SKM-1 (cell line): ENCODE measurements at regions not wholly inside any gene's neighbourhood (a gene's known extent, or its start where the extent isn't known, plus 50 kb on each side); places are given as distances from the start of the nearest gene placed in this dataset.
"Not testable (repeated sequence)": the region's sequence is repeated elsewhere in the genome, so short reads cannot be mapped to it uniquely, and the experiment has no call there.

Experiments
- DNase-seq: peaks from one replicate; lab custom pipeline; 2025; ENCODE audit not compliant: unreplicated experiment; lab: John Stamatoyannopoulos, UW

DNA sequence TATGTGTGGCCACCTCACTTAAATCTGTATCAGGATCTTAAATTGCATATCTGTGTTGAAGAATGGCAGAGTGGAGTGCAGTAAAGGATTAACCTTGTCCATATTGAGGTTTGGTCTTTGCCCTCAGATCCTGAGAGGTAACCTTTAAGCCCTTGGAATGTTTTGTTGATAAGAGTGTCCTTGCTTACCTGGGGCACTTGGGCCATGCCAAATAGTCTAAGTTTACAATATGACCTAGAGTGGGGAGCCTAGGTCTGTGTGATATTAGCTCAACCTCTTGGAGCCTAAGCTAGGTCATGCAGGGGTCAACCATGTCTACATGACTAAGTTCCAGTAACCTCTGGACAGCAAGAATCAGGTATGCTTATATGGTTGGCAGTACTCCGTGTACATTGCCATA, 792.5 kb downstream of the DIAPH3 start:
- no peak for DNase-seq

DNA sequence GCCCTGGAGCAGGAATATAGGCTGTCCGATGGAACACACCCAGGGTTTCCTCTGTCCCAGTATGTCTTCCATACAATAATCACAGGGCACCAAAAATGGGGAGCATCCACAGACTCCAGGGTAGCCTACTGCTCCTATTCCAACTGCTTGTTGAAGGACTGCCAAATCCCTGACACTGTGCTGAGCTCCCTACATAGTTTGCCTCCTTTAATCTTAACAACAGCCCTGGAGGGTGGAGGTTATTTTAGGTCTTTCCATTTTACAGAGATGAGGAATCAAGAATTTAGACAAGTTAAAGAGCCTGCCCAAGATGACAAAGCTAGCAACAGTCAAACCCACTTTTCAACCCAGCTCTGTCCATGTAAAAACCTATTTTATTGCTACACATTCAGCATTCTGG, 790.4 kb downstream of the DIAPH3 start:
- no peak for DNase-seq

- no peak for DNase-seq
These were observed 789.0 kb downstream of the DIAPH3 start for GRCh38 chr13:59374691-59375090.

- DNase-seq: no peak
These were observed 779.6 kb downstream of the DIAPH3 start for GRCh38 chr13:59384154-59384553.

DNA sequence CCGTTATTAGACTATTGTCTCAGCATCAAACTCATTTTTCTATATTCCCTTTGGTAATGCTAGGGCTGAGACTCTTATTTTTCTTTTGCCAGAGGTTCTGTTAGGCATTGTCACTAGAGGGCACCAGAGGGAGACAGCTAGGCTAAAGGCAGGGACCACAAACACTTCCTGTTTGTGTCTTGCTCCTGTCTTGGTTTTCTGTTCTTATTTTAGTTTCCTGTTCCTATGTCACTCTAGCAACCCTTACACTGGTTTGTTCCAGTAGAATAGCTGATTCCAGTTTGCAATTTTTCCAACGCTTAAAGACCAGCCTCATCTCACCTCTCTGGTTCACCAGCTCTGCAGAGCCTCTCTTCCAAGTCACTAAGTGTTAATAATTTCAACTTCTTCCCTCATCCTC, 772.0 kb downstream of the DIAPH3 start:
- DNase-seq: peak; percentile 83

DNA sequence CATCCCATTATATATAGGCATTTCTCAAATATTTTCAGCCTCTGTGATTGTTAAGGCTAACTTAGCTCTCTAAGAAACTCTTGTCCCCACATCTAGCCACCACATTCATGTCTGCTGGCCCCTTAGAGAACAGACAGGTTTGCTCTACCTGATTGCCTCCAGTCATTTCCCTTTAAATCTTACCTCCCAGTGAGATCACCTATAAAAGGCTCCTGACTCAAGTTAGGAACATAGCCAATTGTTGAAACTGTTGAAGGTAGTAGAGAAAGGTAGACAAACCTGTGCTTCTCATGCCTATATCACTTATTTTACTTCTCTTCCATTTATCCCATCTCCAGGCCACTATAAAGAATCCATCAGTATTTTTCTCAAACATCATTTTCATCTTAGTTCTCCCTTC, 771.4 kb downstream of the DIAPH3 start:
- DNase-seq: no peak

- DNase-seq: no peak
These were observed 769.2 kb downstream of the DIAPH3 start for GRCh38 chr13:59394496-59394895.

DNA sequence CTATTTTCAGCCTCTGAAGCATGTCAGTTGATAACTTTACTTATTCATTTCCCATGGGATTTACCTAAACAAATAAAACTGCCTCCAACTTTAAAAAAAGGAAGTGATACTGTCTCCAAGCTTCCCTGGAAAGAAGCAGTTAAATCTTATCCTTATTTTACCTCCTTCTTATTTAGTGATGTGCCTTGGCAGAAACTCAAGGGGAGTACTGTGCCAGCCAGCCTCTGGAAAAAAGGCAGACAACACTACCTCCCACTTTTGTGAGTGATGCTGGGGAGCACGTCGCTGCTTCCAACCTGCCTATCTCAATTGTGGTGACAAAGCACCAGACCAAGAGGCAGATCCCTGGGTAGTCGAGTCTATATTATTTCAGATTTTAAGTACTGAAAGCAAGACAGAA, 765.6 kb downstream of the DIAPH3 start:
- no peak for DNase-seq

- no peak for DNase-seq
These were observed 765.1 kb downstream of the DIAPH3 start for GRCh38 chr13:59398661-59399060.

- no peak for DNase-seq
These were observed 764.2 kb downstream of the DIAPH3 start for GRCh38 chr13:59399513-59399912.

- no peak for DNase-seq
These were observed 759.4 kb downstream of the DIAPH3 start for GRCh38 chr13:59404331-59404730.

DNA sequence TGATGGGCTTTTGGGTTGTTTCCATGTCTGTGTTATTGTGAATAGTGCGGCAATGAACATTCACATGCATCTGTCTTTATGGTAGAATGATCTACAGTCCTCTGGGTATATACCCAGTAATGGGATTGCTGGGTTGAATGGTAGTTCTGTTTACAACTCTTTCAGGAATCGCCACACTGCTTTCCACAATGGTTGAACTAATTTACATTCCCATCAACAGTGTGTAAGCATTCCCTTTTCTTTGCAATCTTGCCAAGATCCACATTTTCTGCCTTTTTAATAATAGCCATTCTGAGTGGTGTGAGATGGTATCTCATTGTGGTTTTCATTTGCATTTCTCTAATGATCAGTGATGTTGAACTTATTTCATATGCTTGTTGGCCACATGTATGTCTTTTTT, 756.5 kb downstream of the DIAPH3 start:
- DNase-seq: not testable (repeated sequence)

- DNase-seq: no peak
These were observed 755.0 kb downstream of the DIAPH3 start for GRCh38 chr13:59408738-59409137.

- DNase-seq: no peak
These were observed 754.5 kb downstream of the DIAPH3 start for GRCh38 chr13:59409211-59409610.

GRCh38 chr13:59409634-59410200, 754.0 kb downstream of the DIAPH3 start:
- DNase-seq: no peak

- peak; percentile 48 for DNase-seq
These were observed 750.6 kb downstream of the DIAPH3 start for GRCh38 chr13:59413126-59413525.

GRCh38 chr13:59414006-59414405, 749.7 kb downstream of the DIAPH3 start:
- DNase-seq: no peak

- DNase-seq: no peak
These were observed 748.2 kb downstream of the DIAPH3 start for GRCh38 chr13:59415498-59415897.

- no peak for DNase-seq
These were observed 747.2 kb downstream of the DIAPH3 start for GRCh38 chr13:59416561-59416960.

GRCh38 chr13:59422646-59423045, 741.1 kb downstream of the DIAPH3 start:
- no peak for DNase-seq

DNA sequence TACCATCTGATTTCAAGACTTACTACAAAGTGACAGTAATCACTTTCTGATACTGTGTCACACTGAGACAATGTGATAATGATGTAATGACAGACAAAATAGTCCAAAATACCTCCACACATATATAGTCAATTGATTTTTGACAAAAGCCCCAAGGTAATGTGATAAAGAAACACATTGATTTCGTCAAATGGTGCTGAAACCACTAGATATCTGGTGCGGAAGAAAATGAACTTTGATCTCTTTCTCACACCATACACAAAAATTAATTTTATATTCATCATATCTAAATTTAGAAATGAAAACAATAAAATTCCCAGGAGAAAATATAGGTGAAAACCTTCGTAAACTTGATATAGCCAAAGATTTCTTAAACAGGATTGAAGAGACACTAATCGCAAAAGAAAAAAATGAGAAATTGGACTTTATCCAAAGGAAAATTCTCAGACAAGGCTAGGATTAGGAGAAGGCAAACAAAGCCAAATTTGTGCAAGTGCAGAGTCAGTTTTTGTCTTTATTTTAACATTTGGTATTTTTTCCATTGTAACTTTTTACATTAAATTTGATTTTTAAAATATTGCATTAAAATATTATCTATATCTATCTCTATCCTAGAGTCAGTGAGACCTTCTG, 739.9 kb downstream of the DIAPH3 start:
- no peak for DNase-seq

DNA sequence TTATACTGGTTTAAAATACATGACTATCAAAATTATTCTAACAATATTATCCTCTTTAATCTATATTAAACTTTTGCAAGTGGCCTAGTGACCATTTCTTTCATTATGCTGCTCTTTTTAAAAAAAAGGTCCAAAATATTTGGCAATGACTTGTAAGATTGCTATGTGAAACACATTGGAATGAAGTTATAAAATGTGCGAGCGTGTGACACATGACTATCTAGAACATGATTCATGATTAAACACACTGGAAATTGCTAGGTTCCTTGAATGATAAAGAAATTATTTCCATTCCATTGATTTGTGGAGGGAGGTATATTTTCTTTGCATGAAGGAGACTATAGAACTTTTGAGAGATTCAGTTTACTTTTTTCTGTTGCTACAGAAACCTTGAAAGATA, 739.1 kb downstream of the DIAPH3 start:
- no peak for DNase-seq

- no peak for DNase-seq
These were observed 738.5 kb downstream of the DIAPH3 start for GRCh38 chr13:59425211-59425741.
